ENCODE measurements at regions not wholly inside any gene's neighbourhood (a gene's known extent, or its start where the extent isn't known, plus 50 kb on each side); places are given as distances from the start of the nearest gene placed in this dataset.

DNA sequence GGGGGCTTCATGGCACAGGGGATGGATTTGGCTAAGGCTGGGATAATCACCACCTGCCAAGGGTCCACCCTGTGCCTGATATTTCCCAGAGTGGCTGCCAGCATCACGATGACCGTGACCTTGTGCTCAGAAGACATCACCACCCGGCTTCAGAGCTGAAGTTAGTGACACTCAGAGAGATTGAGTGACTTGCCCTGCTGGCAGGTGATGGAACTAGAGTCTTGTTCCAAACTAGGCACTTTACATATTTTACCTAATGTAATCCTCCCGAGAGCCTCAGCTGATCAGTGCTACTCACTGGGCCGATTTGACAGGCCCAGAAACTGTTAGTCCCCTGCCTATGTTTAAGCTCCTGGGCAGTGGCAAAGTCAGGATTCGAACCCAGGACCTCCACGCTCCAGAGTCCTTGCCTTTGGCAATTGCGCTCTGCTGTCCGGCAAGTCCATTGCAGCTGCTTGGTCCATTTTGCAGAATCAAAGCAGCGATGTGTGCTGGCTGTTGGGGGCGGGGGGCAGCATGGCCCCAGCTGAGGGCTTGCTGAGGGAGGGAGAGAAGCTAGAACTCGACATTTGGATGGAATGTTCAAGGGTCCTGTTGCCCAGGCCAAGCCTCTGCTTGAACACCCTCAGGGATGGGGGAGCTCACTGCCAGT, 74.8 kb upstream of the GATA2 start:
- Histone ChIP-seq H3K4me3 (replicated peaks in 1 of 3; ENCODE audit: low read depth in 2 of 3, low read length in 3 of 3) (no peak overlapping the region), H2AFZ (ENCODE audit: insufficient read depth, low read depth, low read length, poor library complexity, severe bottlenecking) (no peak overlapping the region), H3K4me1 (ENCODE audit: control insufficient read depth in 1 of 2, insufficient read depth in 2 of 2, low read length in 2 of 2) (no peaks in the 10 kb centered on the region), H3K27ac (ENCODE audit: low read depth in 1 of 2, low read length in 2 of 2) (no peak overlapping the region), H3K27me3 (ENCODE audit: control insufficient read depth in 2 of 2, insufficient read depth in 2 of 2, low read length in 2 of 2) (peaks cover 2 to 5% of the 10 kb centered on the region in 2 donors), H3K9me3 (replicated peaks in 1 of 2; ENCODE audit: control insufficient read depth in 1 of 2, insufficient read depth in 1 of 2, low read length in 2 of 2) (no peaks in the 10 kb centered on the region), H3K36me3 (replicated peaks in 1 of 2; ENCODE audit: control insufficient read depth in 1 of 2, insufficient read depth in 2 of 2, low read length in 2 of 2) (no peaks in the 10 kb centered on the region), H3K9ac (ENCODE audit: insufficient read depth, low read length, poor library complexity, severe bottlenecking) (no peak overlapping the region), H4K20me1 (ENCODE audit: insufficient read depth, low read length) (no peaks in the 10 kb centered on the region), H3K79me2 (ENCODE audit: insufficient read depth, low read length) (no peaks in the 10 kb centered on the region), H3K4me2 (replicated peaks; ENCODE audit: extremely low read depth, low read length, poor library complexity, severe bottlenecking) (no peak overlapping the region)
- 88% methylated on average over 11 of the region's 12 CpGs for WGBS (ENCODE audit: insufficient coverage)
- peaks cover 5% of the 10 kb centered on the region for H3K4me1 Mint-ChIP-seq
- H3K27me3 Mint-ChIP-seq (ENCODE audit: low read depth in 3 of 3) = peaks cover 8 to 17% (median 8%) of the 10 kb centered on the region in 3 donors
- no peak for DNase-seq
- no peak overlapping the region for H3K4me3 Mint-ChIP-seq
- H3K36me3 Mint-ChIP-seq = no peaks in the 10 kb centered on the region
- H3K27ac Mint-ChIP-seq = no peak overlapping the region
- intact Hi-C loops (cut with micrococcal nuclease) = no loop called here
- TF ChIP-seq, protein P1, sequence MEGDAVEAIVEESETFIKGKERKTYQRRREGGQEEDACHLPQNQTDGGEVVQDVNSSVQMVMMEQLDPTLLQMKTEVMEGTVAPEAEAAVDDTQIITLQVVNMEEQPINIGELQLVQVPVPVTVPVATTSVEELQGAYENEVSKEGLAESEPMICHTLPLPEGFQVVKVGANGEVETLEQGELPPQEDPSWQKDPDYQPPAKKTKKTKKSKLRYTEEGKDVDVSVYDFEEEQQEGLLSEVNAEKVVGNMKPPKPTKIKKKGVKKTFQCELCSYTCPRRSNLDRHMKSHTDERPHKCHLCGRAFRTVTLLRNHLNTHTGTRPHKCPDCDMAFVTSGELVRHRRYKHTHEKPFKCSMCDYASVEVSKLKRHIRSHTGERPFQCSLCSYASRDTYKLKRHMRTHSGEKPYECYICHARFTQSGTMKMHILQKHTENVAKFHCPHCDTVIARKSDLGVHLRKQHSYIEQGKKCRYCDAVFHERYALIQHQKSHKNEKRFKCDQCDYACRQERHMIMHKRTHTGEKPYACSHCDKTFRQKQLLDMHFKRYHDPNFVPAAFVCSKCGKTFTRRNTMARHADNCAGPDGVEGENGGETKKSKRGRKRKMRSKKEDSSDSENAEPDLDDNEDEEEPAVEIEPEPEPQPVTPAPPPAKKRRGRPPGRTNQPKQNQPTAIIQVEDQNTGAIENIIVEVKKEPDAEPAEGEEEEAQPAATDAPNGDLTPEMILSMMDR (IDR thresholded peaks at IDR 0.05) = no peak
- no peaks in the 10 kb centered on the region for H3K9me3 Mint-ChIP-seq

DNA sequence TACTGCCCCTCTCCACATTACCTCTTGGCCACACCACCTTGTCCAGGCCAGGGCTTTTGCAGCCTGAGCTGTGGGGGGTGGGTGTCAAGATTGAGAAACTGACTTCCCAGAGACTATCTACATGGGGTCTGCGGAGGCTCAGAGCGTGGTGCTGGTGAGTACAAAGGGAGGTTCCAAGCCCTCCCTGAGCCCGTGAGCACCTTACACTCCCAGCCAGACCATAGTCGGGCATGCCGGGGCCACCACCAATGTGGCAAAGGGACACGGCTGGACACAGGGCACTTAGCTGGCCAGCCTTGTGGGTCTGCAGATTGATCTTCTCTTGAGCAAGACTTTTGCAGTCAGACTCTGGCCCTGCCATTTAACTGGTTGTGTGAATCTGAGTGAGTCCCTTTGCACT, 74.1 kb upstream of the GATA2 start:
- no peak overlapping the region for H2AFZ ChIP-seq (ENCODE audit: insufficient read depth, low read depth, low read length, poor library complexity, severe bottlenecking)
- H4K20me1 ChIP-seq (ENCODE audit: insufficient read depth, low read length) = no peaks in the 10 kb centered on the region
- H3K36me3 Mint-ChIP-seq = no peaks in the 10 kb centered on the region
- no peaks in the 10 kb centered on the region for H3K27me3 ChIP-seq (ENCODE audit: control insufficient read depth in 2 of 2, insufficient read depth in 2 of 2, low read length in 2 of 2)
- H3K27ac Mint-ChIP-seq = no peak overlapping the region
- H3K4me2 ChIP-seq (replicated peaks; ENCODE audit: extremely low read depth, low read length, poor library complexity, severe bottlenecking) = no peak overlapping the region
- no peaks in the 10 kb centered on the region for H3K36me3 ChIP-seq (replicated peaks in 1 of 2; ENCODE audit: control insufficient read depth in 1 of 2, insufficient read depth in 2 of 2, low read length in 2 of 2)
- H3K27me3 Mint-ChIP-seq (ENCODE audit: low read depth in 3 of 3) = peaks cover 5 to 12% (median 5%) of the 10 kb centered on the region in 3 donors
- no peak overlapping the region for H3K4me3 Mint-ChIP-seq
- WGBS (ENCODE audit: insufficient coverage) = 95% methylated on average over 6 of the region's 6 CpGs
- H3K4me1 ChIP-seq (ENCODE audit: control insufficient read depth in 1 of 2, insufficient read depth in 2 of 2, low read length in 2 of 2) = no peaks in the 10 kb centered on the region
- H3K4me3 ChIP-seq (replicated peaks in 1 of 3; ENCODE audit: low read depth in 2 of 3, low read length in 3 of 3) = no peak overlapping the region
- H3K27ac ChIP-seq (ENCODE audit: low read depth in 1 of 2, low read length in 2 of 2) = no peak overlapping the region
- no peaks in the 10 kb centered on the region for H3K4me1 Mint-ChIP-seq
- H3K9me3 Mint-ChIP-seq = no peaks in the 10 kb centered on the region
- TF ChIP-seq, protein P1 (IDR thresholded peaks at IDR 0.05) = no peak
- no peaks in the 10 kb centered on the region for H3K79me2 ChIP-seq (ENCODE audit: insufficient read depth, low read length)
- H3K9me3 ChIP-seq (replicated peaks in 1 of 2; ENCODE audit: control insufficient read depth in 1 of 2, insufficient read depth in 1 of 2, low read length in 2 of 2) = no peaks in the 10 kb centered on the region
- no peak for DNase-seq
- intact Hi-C loops (cut with micrococcal nuclease) = no loop called here
- H3K9ac ChIP-seq (ENCODE audit: insufficient read depth, low read length, poor library complexity, severe bottlenecking) = no peak overlapping the region

Measured in CD14-positive monocyte (primary cell).